Esophagus squamous epithelium (tissue), 4 donors: ENCODE measurements at regions not wholly inside any gene's neighbourhood (a gene's known extent, or its start where the extent isn't known, plus 50 kb on each side); places are given as distances from the start of the nearest gene placed in this dataset.
"Not testable (repeated sequence)": the region's sequence is repeated elsewhere in the genome, so short reads cannot be mapped to it uniquely, and the experiment has no call there.

Experiments
- POLR2A ChIP-seq, 4 donors: fragments of 450-650 bp; IDR thresholded peaks; one replicate each; pipeline ENCODE4 v1.6.1; 2017; ENCODE audit warnings: antibody characterized with exemption in 4 of 4, mild to moderate bottlenecking in 4 of 4, moderate library complexity in 3 of 4
- TF ChIP-seq, protein P1 (sequence below), 6 experiments: fragments of 450-650 bp in 4 of 6; fragments of 200-600 bp in 2 of 6; sonication (generic) in 2 of 6; IDR thresholded peaks; one replicate each; pipeline ENCODE4 v1.5.1; 2016 to 2019; ENCODE audit warnings: antibody characterized with exemption in 6 of 6, mild to moderate bottlenecking in 4 of 6, moderate library complexity in 4 of 6

DNA sequence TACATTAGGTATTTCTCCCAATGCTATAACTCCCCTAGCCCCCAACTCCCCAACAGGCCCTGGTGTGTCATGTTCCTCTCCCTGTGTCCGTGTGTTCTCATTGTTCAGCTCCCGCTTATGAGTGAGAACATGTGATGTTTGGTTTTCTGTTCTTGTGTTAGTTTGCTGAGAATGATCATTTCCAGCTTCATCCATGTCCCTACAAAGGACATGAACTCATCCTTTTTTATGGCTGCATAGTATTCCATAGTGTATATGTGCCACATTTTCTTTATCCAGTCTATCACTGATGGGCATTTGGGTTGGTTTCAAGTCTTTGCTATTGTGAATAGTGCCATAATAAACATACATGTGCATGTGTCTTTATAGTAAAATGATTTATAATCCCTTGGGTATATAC lies 306.9 kb downstream of the TBC1D4 start:
- TF ChIP-seq, protein P1, sequence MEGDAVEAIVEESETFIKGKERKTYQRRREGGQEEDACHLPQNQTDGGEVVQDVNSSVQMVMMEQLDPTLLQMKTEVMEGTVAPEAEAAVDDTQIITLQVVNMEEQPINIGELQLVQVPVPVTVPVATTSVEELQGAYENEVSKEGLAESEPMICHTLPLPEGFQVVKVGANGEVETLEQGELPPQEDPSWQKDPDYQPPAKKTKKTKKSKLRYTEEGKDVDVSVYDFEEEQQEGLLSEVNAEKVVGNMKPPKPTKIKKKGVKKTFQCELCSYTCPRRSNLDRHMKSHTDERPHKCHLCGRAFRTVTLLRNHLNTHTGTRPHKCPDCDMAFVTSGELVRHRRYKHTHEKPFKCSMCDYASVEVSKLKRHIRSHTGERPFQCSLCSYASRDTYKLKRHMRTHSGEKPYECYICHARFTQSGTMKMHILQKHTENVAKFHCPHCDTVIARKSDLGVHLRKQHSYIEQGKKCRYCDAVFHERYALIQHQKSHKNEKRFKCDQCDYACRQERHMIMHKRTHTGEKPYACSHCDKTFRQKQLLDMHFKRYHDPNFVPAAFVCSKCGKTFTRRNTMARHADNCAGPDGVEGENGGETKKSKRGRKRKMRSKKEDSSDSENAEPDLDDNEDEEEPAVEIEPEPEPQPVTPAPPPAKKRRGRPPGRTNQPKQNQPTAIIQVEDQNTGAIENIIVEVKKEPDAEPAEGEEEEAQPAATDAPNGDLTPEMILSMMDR (IDR thresholded peaks at IDR 0.05) = not testable (repeated sequence)
- not testable (repeated sequence) for TF ChIP-seq POLR2A (IDR thresholded peaks at IDR 0.05)
